Fibroblast of mammary gland (primary cell): ENCODE measurements at regions not wholly inside any gene's neighbourhood (a gene's known extent, or its start where the extent isn't known, plus 50 kb on each side); places are given as distances from the start of the nearest gene placed in this dataset.
A peak's percentile ranks its signal among the peaks of the same experiment; 100 is the strongest.
"Not testable (repeated sequence)": the region's sequence is repeated elsewhere in the genome, so short reads cannot be mapped to it uniquely, and the experiment has no call there.

ENCODE experiments used
- DNase-seq: peaks from one replicate; pipeline ENCODE4 v3.0.0-alpha.2; 2010; ENCODE audit warnings: low read depth
- H3K4me3 ChIP-seq: 2 replicates; pipeline ENCODE4 v1.5.1; 2011; ENCODE audit warnings: low read depth, mild to moderate bottlenecking, low read length, moderate library complexity; ENCODE audit not compliant: control insufficient read depth
- TF ChIP-seq, protein P1 (sequence below): conservative IDR thresholded peaks from 2 replicates; pipeline ENCODE4 v1.5.1; 2011; ENCODE audit warnings: low read depth, low read length, inconsistent platforms; ENCODE audit not compliant: control insufficient read depth, insufficient read depth

DNA sequence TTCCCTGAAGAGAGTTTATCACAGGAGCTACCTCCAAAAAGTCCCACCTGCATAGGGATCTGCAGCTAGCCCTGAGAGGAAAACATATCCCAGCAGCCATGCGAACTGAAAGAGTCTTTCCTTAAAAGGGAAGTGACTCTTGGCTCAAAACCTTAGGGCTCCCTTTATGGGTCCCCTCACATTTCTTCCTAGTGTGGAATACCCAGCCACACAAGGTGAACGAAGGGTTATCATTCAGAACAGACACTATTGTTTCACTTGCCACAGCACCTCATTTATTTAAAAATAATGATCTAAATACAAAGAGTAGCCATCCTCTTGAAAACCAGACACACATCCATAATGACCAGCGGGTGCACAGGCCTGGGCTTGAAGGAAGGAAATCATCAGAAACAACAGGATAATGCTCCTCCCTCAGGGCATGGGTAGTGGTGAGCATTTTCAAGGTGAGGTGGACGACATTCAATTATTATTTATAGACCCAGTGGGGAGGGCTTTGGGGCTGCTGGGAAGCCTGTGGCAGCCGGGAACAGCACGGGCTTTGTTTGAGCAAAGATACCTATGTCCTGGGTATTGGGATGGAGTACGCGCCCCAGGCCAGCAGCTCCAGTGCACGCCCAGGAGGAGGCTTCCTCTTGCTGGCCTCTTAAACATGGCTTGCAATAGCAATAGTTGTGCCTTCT lies 119.0 kb upstream of the ITGA6 start:
- no peak for DNase-seq
- no peak overlapping the region for H3K4me3 ChIP-seq

DNA sequence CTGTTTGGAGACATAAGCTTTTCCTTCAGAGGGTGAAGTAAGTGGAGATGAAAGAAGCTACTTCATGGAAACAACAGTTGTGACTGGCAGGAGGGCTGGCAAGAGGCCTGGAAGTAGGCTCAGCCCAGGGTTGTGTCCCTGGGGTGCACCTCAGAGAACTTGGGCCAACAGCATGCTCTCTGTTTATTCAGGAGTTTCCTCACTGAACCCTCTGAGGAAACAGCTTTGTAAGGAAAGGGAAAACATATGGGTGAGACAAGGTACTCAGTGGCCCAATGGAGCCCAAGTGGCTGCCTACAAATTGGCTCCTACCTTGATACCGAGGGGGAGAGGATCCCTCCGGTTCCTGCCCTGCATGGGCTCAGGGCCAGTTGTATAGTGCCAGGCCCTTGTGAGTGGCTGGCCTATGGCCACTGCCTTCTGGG lies 115.5 kb upstream of the ITGA6 start:
- no peak overlapping the region for H3K4me3 ChIP-seq
- TF ChIP-seq, protein P1, sequence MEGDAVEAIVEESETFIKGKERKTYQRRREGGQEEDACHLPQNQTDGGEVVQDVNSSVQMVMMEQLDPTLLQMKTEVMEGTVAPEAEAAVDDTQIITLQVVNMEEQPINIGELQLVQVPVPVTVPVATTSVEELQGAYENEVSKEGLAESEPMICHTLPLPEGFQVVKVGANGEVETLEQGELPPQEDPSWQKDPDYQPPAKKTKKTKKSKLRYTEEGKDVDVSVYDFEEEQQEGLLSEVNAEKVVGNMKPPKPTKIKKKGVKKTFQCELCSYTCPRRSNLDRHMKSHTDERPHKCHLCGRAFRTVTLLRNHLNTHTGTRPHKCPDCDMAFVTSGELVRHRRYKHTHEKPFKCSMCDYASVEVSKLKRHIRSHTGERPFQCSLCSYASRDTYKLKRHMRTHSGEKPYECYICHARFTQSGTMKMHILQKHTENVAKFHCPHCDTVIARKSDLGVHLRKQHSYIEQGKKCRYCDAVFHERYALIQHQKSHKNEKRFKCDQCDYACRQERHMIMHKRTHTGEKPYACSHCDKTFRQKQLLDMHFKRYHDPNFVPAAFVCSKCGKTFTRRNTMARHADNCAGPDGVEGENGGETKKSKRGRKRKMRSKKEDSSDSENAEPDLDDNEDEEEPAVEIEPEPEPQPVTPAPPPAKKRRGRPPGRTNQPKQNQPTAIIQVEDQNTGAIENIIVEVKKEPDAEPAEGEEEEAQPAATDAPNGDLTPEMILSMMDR = no peak
- peak; percentile 26 for DNase-seq

More for the DNA sequence above, 119.0 kb upstream of the ITGA6 start:
- TF ChIP-seq, protein P1 = no peak

DNA sequence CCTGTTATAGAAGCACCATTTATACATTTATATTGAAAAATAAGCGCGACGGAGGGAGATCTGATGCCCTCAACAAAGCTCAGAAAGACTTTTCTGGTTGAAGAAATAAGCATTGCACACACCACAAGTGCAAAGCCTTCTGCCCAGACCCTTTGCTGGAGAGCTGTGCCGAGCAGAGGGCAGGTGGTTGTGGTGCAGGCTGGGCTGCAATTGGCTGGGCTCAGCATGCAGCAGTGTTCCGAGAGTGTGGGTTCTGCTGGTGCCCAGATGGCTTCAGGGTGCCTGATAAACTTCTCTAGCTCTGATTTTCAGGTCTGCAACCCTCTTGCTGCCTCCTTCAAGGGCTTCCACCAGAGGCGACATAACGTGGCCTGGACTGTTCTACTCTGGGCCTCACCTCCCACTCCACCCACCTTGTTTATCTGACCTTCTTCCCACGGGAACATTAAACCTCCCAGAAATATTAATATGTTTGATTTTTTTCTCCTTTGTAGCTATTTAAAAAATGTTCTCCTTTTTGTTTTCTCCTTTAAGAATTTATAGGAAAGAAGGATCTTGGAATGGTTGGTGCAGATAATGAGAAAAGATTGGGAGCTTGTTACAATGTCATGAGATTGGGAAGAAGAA lies 113.6 kb upstream of the ITGA6 start:
- DNase-seq = no peak
- TF ChIP-seq, protein P1 = no peak
- no peak overlapping the region for H3K4me3 ChIP-seq

GRCh38 chr2:172315070-172315469 lies 112.3 kb upstream of the ITGA6 start:
- H3K4me3 ChIP-seq, DNase-seq: not testable (repeated sequence)

GRCh38 chr2:172322049-172322448 lies 105.3 kb upstream of the ITGA6 start:
- DNase-seq = no peak
- no peak overlapping the region for H3K4me3 ChIP-seq
- TF ChIP-seq, protein P1 = no peak

GRCh38 chr2:172323256-172323655 lies 104.1 kb upstream of the ITGA6 start:
- TF ChIP-seq, protein P1 = no peak
- no peak overlapping the region for H3K4me3 ChIP-seq
- DNase-seq = no peak

GRCh38 chr2:172323861-172324597 lies 103.4 kb upstream of the ITGA6 start:
- TF ChIP-seq, protein P1 = no peak
- no peak overlapping the region for H3K4me3 ChIP-seq

More at GRCh38 chr2:172323861-172324597, 103.4 kb upstream of the ITGA6 start:
- DNase-seq = no peak
